HUES64 (cell line): ENCODE measurements at regions not wholly inside any gene's neighbourhood (a gene's known extent, or its start where the extent isn't known, plus 50 kb on each side); places are given as distances from the start of the nearest gene placed in this dataset.
A peak's percentile ranks its signal among the peaks of the same experiment; 100 is the strongest.

ENCODE experiments used
- H3K27ac ChIP-seq: 2 replicates; pipeline ENCODE4 v1.7.0; 2013; ENCODE audit warnings: low read depth, low read length, inconsistent platforms
- H3K27me3 ChIP-seq: 2 replicates; pipeline ENCODE4 v1.6.1; 2013; ENCODE audit warnings: mild to moderate bottlenecking, low read length; ENCODE audit not compliant: insufficient read depth
- H3K36me3 ChIP-seq: 2 replicates; pipeline ENCODE4 v1.6.1; 2013; ENCODE audit warnings: mild to moderate bottlenecking, low read length; ENCODE audit not compliant: insufficient read depth
- H3K4me1 ChIP-seq: 2 replicates; pipeline ENCODE4 v1.6.1; 2013; ENCODE audit warnings: mild to moderate bottlenecking, low read length, moderate library complexity; ENCODE audit not compliant: insufficient read depth
- H3K4me3 ChIP-seq: 2 replicates; pipeline ENCODE4 v1.5.1; 2013; ENCODE audit warnings: mild to moderate bottlenecking, low read length, moderate library complexity
- H3K9ac ChIP-seq: 2 replicates; pipeline ENCODE4 v1.6.1; 2013; ENCODE audit warnings: mild to moderate bottlenecking, low read depth, low read length
- H3K9me3 ChIP-seq: 2 replicates; pipeline ENCODE4 v1.6.1; 2013; ENCODE audit warnings: low read depth, low read length; ENCODE audit not compliant: insufficient read depth
- WGBS: fragments of 150-250, 120-280 bp; methylation state at CpG from one replicate; pipeline ENCODE4 v1.1.7; 2013; ENCODE audit warnings: missing lambda C conversion rate; 5-methylcytosine and 5-hydroxymethylcytosine counted together

DNA sequence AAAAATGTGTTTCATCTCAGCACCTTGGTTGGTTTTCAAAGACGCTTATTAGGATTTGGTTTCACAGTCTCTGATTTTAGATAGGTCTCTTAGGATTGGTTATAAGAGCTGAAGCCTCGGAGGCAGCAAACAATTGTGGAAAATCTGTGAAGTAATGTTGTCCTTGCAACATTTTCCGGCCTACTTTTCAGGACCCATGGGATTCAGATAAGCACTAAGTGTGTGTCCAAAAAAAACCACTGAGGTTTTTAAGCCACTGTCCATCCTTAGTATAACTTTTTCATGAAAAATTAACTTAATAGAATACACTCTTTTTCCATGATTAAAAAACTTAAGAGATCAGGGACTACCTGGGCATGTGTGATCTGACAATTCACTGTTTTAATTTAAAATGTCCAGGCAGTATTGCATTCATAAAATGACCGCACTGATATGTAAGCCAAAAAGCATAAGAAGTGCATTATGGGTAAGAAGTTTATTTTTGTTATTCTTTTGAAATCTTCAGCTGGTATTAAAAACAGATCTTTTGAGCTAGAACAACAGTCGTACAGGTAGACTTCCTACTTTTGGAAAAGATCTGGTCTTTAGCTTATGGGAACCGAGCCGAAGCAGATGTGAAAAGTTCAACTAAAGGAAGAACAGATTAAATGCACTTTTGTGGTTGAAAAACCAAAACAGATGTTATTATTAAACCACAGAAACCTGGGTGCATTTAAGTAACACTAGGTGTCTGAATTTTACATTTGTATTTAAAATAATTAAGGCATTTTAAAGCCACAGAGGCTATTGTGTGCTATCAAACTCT, 479.4 kb upstream of the ZEB2 start:
- H3K27ac ChIP-seq: no peak overlapping the region
- no peaks in the 10 kb centered on the region for H3K9me3 ChIP-seq
- no peaks in the 10 kb centered on the region for H3K27me3 ChIP-seq
- H3K9ac ChIP-seq: no peak overlapping the region
- no peaks in the 10 kb centered on the region for H3K4me1 ChIP-seq
- H3K36me3 ChIP-seq: no peaks in the 10 kb centered on the region
- H3K4me3 ChIP-seq: no peak overlapping the region
- WGBS: 96% methylated on average over 7 of the region's 7 CpGs

DNA sequence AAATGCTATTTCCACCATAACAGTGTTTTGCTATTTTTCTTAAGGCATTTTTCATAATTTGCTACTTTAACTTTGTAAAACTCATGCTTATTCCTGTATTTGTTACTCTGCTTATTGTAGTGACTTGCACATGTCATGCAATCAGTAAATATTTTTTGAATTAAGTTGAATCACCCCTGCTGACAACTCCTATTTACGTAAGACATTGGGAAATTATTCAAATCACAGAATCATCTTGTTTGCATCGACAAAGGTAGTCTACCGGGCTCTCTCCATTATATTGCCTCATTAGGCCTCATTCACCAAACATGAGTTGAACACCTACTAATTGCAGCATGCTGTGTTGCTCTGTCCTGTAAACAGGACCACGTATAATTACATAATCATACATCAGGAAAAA, 478.5 kb upstream of the ZEB2 start:
- Histone ChIP-seq H3K4me3 (no peak overlapping the region), H3K27me3 (no peaks in the 10 kb centered on the region), H3K4me1 (no peaks in the 10 kb centered on the region), H3K36me3 (no peaks in the 10 kb centered on the region), H3K27ac (no peak overlapping the region), H3K9ac (no peak overlapping the region), H3K9me3 (no peaks in the 10 kb centered on the region)
- WGBS: 98% methylated on average over 3 of the region's 4 CpGs

DNA sequence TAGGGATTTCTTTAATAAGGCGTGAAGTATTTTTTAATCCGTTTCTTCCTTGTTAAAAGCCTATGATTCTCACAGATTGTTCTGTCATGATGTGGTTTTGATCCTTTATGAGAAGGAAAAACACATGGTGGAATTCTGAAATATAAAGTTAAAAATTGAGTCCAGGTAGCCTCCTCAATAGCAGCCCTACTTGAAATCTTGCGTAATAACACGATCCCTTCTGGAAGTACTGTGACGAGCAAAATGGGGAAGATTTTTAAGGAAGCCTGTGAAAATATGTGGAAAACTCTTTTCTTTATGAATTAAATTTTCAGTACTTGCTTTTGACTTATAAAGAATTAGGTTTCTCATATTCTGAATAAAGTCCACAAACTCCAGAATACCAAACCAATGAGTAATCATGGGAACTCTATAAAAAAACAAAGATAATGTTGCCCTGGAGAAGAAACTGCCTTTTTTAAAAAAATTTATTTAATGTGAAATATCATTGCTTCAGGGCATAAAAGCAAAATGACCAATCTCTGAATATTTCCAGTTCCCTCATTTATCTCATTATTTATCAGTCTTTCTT, 476.4 kb upstream of the ZEB2 start:
- no peaks in the 10 kb centered on the region for H3K36me3 ChIP-seq
- H3K9me3 ChIP-seq: 0 out of 2 replicates have a peak, but pooled peaks cover 3% of the 10 kb centered on the region
- 89% methylated on average over 5 of the region's 5 CpGs for WGBS
- H3K4me3 ChIP-seq: no peak overlapping the region
- H3K4me1 ChIP-seq: no peaks in the 10 kb centered on the region
- no peak overlapping the region for H3K9ac ChIP-seq
- no peak overlapping the region for H3K27ac ChIP-seq
- no peaks in the 10 kb centered on the region for H3K27me3 ChIP-seq

DNA sequence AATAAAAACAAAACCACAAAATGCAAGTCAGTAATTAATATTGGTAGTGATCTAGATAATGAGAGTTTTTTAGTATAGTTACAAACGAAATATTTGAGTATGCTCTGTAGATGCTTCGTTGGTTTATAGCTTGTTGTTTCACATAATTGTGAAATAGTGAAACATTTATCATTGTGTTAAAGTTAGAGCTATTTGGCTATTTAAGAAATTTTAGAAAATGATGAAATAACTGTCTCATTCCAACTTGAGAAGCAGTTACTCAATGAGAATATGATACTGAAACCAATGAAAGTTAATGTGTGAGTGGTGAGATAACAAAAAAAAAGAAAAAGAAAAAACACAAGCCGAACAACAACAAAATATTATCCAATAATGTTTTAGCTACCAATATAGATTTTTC, 475.6 kb upstream of the ZEB2 start:
- Histone ChIP-seq H3K36me3 (no peaks in the 10 kb centered on the region), H3K9ac (no peak overlapping the region), H3K4me3 (no peak overlapping the region), H3K9me3 (0 out of 2 replicates have a peak, but pooled peaks cover 3% of the 10 kb centered on the region), H3K27me3 (no peaks in the 10 kb centered on the region), H3K27ac (no peak overlapping the region), H3K4me1 (peaks cover 7% of the 10 kb centered on the region)
- 75% methylated on average over 2 of the region's 3 CpGs for WGBS

DNA sequence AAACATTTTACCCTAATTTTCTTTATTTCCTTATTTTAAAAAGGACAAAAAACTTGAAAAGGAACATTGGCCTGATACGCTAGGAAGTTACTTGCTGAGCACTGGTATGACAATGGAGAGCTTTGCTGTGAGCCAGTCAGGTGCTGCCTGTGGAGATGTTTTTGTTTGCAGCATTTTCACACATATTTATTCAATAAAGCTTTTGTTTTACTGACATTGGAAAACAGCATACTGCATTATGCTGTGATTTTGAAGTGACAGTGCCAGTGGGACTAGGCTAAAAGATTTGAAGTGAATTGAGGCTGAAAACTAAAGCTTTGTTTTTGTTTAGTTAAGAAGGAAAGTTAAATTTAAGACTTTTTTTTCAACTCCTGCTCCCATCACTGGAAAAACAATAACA, 470.7 kb upstream of the ZEB2 start:
- Histone ChIP-seq H3K4me1 (peaks cover 16% of the 10 kb centered on the region), H3K9me3 (peaks cover 16% of the 10 kb centered on the region), H3K9ac (no peak overlapping the region), H3K27ac (peak overlapping the region; percentile 51; the same call in 1 of the 2 replicates), H3K36me3 (no peaks in the 10 kb centered on the region), H3K27me3 (no peaks in the 10 kb centered on the region), H3K4me3 (no peak overlapping the region)
- 56% methylated on average over 1 of the region's 1 CpG for WGBS

DNA sequence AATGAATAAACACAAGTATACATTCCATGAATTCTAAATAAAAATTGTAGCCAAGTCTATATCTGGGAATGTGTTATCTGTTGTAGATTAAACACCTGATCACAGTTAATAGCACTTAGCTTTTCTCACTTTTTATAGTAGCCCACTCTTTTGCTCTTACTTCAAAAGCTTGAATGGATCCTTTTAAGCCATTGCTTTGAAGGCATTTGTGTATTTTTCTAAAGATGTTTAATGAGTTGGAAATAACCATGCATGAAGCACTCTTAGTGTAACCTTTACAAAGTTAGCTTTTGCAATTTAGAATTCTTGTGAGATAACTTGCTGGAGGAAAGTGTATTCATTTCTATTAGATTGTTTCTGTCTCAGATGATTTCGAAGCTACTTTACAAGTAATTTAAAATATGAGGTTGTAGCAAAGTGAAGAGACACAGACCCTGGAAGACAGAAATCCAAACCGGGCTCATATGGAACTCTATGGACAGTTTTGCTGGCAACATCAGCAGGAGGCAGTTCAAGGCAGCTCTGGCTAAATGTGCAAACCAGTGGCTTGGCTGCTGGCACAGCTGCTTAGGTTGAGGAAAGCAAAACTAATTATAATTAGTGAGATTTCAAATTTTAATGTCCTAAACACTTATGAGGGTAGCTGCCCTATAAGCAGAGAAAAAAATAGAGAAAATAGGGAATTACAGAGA, 469.8 kb upstream of the ZEB2 start:
- Histone ChIP-seq H3K9ac (no peak overlapping the region), H3K27ac (no peak overlapping the region), H3K9me3 (peaks cover 22% of the 10 kb centered on the region), H3K4me3 (no peak overlapping the region), H3K27me3 (no peaks in the 10 kb centered on the region), H3K4me1 (peaks cover 16% of the 10 kb centered on the region), H3K36me3 (no peaks in the 10 kb centered on the region)
- WGBS: 80% methylated on average over 2 of the region's 2 CpGs

DNA sequence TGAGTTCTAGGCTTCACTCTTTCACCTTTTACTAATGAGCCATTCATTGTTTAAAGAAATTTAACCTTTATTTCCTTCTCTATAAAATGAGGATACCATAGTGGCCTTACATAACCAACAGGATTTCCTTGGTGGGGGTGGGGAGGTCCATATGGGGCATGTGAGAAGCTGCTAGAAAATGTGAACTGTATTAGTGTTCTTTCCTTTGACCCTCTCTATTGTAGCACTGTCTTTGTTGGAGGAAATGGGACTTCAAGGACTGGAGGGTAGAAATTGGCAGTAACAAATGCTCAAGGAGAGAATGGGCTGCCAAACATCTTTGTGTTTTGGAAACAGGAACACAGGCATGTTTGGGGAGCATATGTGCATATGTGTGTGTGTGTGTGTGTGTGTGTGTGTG, 468.7 kb upstream of the ZEB2 start:
- H3K27ac ChIP-seq: no peak overlapping the region
- H3K9me3 ChIP-seq: peaks cover 22% of the 10 kb centered on the region
- no peaks in the 10 kb centered on the region for H3K36me3 ChIP-seq
- H3K9ac ChIP-seq: no peak overlapping the region
- peaks cover 16% of the 10 kb centered on the region for H3K4me1 ChIP-seq
- H3K27me3 ChIP-seq: no peaks in the 10 kb centered on the region
- no peak overlapping the region for H3K4me3 ChIP-seq

DNA sequence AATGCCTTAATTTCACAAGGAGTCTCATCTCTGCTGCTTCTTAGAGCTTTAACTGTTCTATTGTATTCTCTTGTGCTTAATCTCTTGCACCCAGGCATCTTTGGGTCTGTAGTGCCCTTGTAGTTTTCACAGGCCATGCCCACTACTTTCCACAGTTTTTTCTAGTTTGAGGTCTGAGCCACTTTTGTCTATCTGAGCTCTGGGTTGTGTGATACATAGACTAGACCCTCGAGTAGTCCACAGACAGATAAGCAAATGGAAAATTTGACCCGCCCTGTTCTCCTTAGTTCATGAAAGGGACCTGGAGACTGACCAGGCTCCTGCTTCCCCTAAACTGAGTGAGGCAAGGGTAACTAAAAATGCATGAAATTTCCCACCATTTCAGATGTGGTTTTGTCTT, 466.8 kb upstream of the ZEB2 start:
- no peak overlapping the region for H3K9ac ChIP-seq
- WGBS: 98% methylated on average over 2 of the region's 2 CpGs
- H3K27ac ChIP-seq: no peak overlapping the region
- H3K9me3 ChIP-seq: peaks cover 21% of the 10 kb centered on the region
- no peaks in the 10 kb centered on the region for H3K27me3 ChIP-seq
- peaks cover 16% of the 10 kb centered on the region for H3K4me1 ChIP-seq
- H3K4me3 ChIP-seq: no peak overlapping the region
- H3K36me3 ChIP-seq: no peaks in the 10 kb centered on the region

DNA sequence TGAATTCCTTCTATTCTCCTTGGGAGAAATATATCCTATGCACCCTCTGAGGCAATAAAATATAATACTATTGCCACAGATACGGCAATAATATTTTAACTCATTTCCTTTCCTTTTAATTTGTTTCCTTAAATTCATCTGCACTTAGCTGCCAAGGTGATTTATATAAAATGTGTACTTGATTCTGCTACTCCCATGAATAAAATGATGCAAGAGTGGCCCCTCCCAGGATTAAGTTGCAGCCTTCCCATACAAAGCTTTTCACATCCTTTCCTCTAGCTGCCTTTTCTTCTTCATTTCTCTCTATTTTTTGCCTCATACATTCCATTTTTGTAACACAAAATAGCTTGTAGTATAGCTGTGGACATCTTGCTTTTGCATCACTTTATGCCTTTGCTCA, 464.1 kb upstream of the ZEB2 start:
- Histone ChIP-seq H3K4me1 (no peaks in the 10 kb centered on the region), H3K9ac (no peak overlapping the region), H3K9me3 (peaks cover 19% of the 10 kb centered on the region), H3K36me3 (no peaks in the 10 kb centered on the region), H3K27me3 (no peaks in the 10 kb centered on the region), H3K4me3 (no peak overlapping the region), H3K27ac (no peak overlapping the region)
- WGBS: 89% methylated on average over 1 of the region's 1 CpG

DNA sequence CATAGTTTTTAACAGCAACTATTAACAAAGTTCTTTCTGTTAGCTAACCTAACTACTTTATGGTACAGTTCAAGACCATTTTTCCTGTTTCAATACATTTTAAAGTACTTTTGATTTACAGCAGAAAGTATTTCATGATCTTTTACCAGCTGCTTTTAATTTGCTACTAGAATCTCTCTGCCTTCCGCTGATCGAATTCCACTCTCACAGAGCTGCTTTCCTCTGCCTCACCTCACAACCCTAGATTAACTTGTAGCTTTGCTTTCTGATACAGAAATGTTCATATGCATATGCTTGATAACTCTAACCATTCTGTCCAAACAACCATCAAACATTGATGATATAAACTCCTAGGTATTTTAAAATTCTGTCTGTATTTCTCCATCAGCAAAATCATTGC, 463.2 kb upstream of the ZEB2 start:
- Histone ChIP-seq H3K36me3 (no peaks in the 10 kb centered on the region), H3K4me3 (no peak overlapping the region), H3K27ac (no peak overlapping the region), H3K9ac (no peak overlapping the region), H3K9me3 (peaks cover 19% of the 10 kb centered on the region), H3K4me1 (no peaks in the 10 kb centered on the region), H3K27me3 (no peaks in the 10 kb centered on the region)
- 99% methylated on average over 2 of the region's 2 CpGs for WGBS

DNA sequence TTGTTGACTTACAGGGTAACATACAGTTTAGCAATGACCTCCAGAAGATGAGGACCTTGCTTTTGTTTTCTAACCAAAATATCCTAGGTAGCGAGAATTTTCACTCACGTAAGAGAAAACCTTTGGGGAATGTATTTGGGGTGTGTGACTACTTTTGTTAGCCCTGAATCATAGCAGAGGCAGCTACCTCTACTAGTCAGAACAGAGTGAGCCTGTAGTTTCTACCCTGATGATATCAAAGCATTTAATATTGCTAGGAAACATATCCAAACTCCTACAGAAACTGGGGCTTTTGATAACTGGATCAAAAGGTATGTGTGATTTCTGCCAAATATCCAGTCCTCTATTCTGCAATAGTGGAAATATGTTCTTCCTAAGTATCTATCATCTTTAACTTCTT, 462.6 kb upstream of the ZEB2 start:
- 90% methylated on average over 2 of the region's 2 CpGs for WGBS
- H3K9ac ChIP-seq: no peak overlapping the region

More for the DNA sequence above, 462.6 kb upstream of the ZEB2 start:
- no peaks in the 10 kb centered on the region for H3K27me3 ChIP-seq
- H3K36me3 ChIP-seq: no peaks in the 10 kb centered on the region
- H3K4me1 ChIP-seq: no peaks in the 10 kb centered on the region
- no peak overlapping the region for H3K4me3 ChIP-seq
- H3K9me3 ChIP-seq: peaks cover 19% of the 10 kb centered on the region
- no peak overlapping the region for H3K27ac ChIP-seq
